Mucosa of gallbladder (tissue), 1 donor: ENCODE measurements at regions not wholly inside any gene's neighbourhood (a gene's known extent, or its start where the extent isn't known, plus 50 kb on each side); places are given as distances from the start of the nearest gene placed in this dataset.

Experiments
- DNase-seq: peaks from one replicate; pipeline ENCODE4 v3.0.0-alpha.2; 2020; ENCODE audit warnings: low spot score
- donor health status: DM: no; HTN: no; CAD: no.

- DNase-seq = no peak
These were observed 72.3 kb downstream of the LINC00237 start for GRCh38 chr20:21033817-21034216.

- no peak for DNase-seq
These were observed 74.5 kb downstream of the LINC00237 start for GRCh38 chr20:21031666-21032065.

DNA sequence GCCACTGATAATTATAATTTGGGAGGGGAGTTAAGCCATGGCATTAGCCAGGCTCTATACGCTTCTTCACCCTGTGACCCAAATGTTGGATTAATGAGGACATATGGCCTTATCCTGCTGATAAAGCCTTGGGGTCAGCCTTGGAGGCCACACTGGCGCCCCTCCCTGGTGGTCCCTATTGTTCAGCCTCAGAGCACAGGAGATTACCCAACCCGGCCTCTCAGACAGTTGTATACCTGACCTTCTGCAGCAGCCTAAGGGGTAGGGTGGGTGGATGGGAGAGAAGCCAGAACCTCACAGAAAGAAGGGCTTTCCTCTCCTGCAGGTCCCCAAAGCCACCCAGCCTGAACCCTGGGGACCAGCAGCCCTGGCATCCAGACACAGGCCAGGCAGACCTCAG, 76.8 kb downstream of the LINC00237 start:
- DNase-seq = no peak

- no peak for DNase-seq
These were observed 77.2 kb downstream of the LINC00237 start for GRCh38 chr20:21028921-21029320.

- DNase-seq = no peak
These were observed 77.7 kb downstream of the LINC00237 start for GRCh38 chr20:21028436-21028835.

GRCh38 chr20:21027569-21027968, 78.6 kb downstream of the LINC00237 start:
- DNase-seq = no peak

- DNase-seq = no peak
These were observed 79.2 kb downstream of the LINC00237 start for GRCh38 chr20:21026951-21027350.

GRCh38 chr20:21024420-21024819, 81.7 kb downstream of the LINC00237 start:
- no peak for DNase-seq

- DNase-seq = no peak
These were observed 83.2 kb downstream of the LINC00237 start for GRCh38 chr20:21022925-21023324.

- DNase-seq = no peak
These were observed 84.7 kb downstream of the LINC00237 start for GRCh38 chr20:21021472-21021790.

DNA sequence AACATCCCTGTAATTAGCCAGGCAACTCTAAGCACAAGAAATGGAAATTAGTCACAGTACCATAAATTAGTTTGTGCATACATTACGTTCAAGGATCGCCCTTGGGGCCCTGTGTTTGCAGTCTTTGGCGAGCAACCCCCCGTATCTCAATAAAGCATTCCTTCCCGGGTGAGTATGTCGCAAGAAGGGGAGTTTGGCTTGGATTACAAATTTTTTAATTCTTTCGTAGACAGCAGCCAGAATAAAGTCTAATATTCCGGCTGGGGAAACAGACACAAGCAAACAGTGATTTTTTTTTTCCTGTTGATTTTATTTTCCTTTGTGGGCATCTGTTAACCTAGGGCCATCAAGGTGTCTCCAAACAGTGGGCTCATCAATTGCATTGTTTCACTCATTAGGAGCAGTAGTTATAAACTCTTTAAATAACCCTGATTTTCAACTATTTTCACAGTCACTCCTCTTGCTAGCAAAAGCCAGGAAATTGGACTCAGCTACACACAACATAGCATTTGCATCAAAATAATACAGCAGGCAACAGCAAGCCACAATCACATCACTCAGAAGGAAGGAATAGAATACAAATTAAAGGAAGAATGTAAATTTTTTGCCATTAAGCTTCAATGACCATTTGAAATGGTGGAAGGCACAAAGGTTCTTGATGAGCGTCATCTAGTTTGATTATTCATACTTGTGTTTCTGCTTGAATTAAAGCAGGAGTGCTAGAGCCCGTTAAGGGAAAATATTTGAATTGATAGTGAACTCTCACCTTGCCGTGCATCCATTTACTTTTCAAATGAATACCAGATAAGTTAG, 85.3 kb downstream of the LINC00237 start:
- DNase-seq = no peak

- DNase-seq = no peak
These were observed 86.1 kb downstream of the LINC00237 start for GRCh38 chr20:21019814-21020658.

DNA sequence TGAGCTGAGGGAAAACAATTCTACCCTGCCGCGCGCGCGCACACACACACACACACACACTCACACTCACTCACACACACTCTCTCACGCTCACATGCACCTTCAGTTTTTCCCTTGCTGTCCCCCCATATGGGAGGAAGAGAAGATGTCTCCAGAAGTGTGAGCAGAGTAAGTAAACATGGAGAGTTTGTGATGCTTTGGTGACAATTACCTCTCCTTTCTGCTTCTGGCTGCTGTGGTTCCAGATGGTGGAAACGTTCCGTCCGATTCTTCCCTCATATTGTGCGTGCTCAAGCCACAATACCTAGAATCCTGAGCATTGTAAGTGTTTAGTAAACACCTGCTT, 86.7 kb downstream of the LINC00237 start:
- no peak for DNase-seq

DNA sequence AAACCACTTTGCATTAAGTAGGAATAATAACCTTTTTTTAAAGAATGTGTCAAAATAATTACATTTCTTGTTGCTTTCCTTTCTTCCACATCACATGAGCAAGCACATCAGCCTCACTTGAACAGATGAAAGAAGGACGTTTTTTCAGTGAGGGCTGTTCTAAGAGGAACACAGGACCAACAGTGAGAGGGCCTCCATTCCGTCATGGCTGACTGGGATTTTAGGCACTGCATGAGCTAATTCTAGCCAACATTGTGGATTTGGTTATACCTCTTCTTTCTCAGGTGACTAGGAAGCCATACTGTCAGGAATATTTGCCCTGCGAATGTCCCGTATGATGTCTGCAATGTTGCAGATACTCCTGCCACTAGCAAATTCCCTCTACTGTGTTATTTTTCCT, 87.6 kb downstream of the LINC00237 start:
- DNase-seq = no peak

GRCh38 chr20:21017528-21018085, 88.6 kb downstream of the LINC00237 start:
- DNase-seq = no peak

- no peak for DNase-seq
These were observed 89.4 kb downstream of the LINC00237 start for GRCh38 chr20:21016751-21017150.

GRCh38 chr20:21014528-21014927, 91.6 kb downstream of the LINC00237 start:
- no peak for DNase-seq

GRCh38 chr20:21008951-21009350, 97.2 kb downstream of the LINC00237 start:
- no peak for DNase-seq

GRCh38 chr20:21006611-21007010, 99.5 kb downstream of the LINC00237 start:
- DNase-seq = no peak

- DNase-seq = no peak
These were observed 101.6 kb downstream of the LINC00237 start for GRCh38 chr20:21004386-21005076.

- DNase-seq = no peak
These were observed 102.3 kb downstream of the LINC00237 start for GRCh38 chr20:21003902-21004301.

GRCh38 chr20:21002486-21002885, 103.7 kb downstream of the LINC00237 start:
- DNase-seq = no peak
